ENCODE measurements at regions not wholly inside any gene's neighbourhood (a gene's known extent, or its start where the extent isn't known, plus 50 kb on each side); places are given as distances from the start of the nearest gene placed in this dataset.

- Histone ChIP-seq H3K4me3 (no peak overlapping the region), H2AFZ (ENCODE audit: low read depth, low read length) (no peak overlapping the region), H3K27me3 (ENCODE audit: control insufficient read depth in 2 of 2, insufficient read depth in 2 of 2, low read length in 2 of 2) (no peaks in the 10 kb centered on the region), H3K79me2 (ENCODE audit: control insufficient read depth, insufficient read depth, low read length) (no peaks in the 10 kb centered on the region), H3K27ac (ENCODE audit: extremely low read depth, low read depth, low read length) (no peak overlapping the region), H3K4me2 (ENCODE audit: insufficient read depth, low read length) (no peak overlapping the region), H3K36me3 (ENCODE audit: control insufficient read depth, insufficient read depth, low read length) (no peaks in the 10 kb centered on the region), H3K4me1 (replicated peaks in 1 of 2; ENCODE audit: control insufficient read depth in 2 of 2, insufficient read depth in 2 of 2, low read length in 2 of 2) (no peaks in the 10 kb centered on the region), H3K9me1 (ENCODE audit: control insufficient read depth, insufficient read depth, low read length) (no peaks in the 10 kb centered on the region), H3K9ac (ENCODE audit: insufficient read depth in 1 of 2, low read depth in 2 of 2, low read length in 2 of 2) (no peak overlapping the region), H4K20me1 (replicated peaks; ENCODE audit: control insufficient read depth, insufficient read depth, low read length) (no peaks in the 10 kb centered on the region), H3K9me3 (replicated peaks; ENCODE audit: control insufficient read depth, insufficient read depth, low read depth, low read length) (no peaks in the 10 kb centered on the region)
- in situ Hi-C loops (cut with MboI): no loop called here
- ATAC-seq (no peak), DNase-seq (ENCODE audit: extremely low read depth in 1 of 4, low spot score in 3 of 4) (no peak), FAIRE-seq (no peak)
- CTCF ChIA-PET (ENCODE audit: low intra/inter-chr PET ratio): no interaction called here
- no TSS peak for BruUV-seq (replicated peaks)
- WGBS (ENCODE audit: insufficient coverage, low coverage, missing lambda C conversion rate): 0% methylated on average over 2 of the region's 3 CpGs
- TF ChIP-seq SNIP1 (IDR thresholded peaks at IDR 0.05; ENCODE audit: low read depth): no peak
- TF ChIP-seq NFIX (CRISPR knock-in tag; IDR thresholded peaks at IDR 0.05; ENCODE audit: low read depth): no peak
- TF ChIP-seq POLR2AphosphoS2 (IDR thresholded peaks at IDR 0.05; ENCODE audit: low read length): no peak
- TF ChIP-seq MBD1 (CRISPR knock-in tag; IDR thresholded peaks at IDR 0.05): no peak
- TF ChIP-seq IRF9 (tag; IDR thresholded peaks at IDR 0.05): no peak
- no peak for TF ChIP-seq ZNF668 (CRISPR knock-in tag; IDR thresholded peaks at IDR 0.05)
- TF ChIP-seq, protein P1, sequence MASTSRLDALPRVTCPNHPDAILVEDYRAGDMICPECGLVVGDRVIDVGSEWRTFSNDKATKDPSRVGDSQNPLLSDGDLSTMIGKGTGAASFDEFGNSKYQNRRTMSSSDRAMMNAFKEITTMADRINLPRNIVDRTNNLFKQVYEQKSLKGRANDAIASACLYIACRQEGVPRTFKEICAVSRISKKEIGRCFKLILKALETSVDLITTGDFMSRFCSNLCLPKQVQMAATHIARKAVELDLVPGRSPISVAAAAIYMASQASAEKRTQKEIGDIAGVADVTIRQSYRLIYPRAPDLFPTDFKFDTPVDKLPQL (IDR thresholded peaks at IDR 0.05; ENCODE audit: extremely low read depth, insufficient read length): no peak
- TF ChIP-seq SAFB2 (IDR thresholded peaks at IDR 0.05; ENCODE audit: borderline replicate concordance, low read depth, low read length, severe bottlenecking): no peak
- TF ChIP-seq LARP7 (IDR thresholded peaks at IDR 0.05): no peak
- no peak for TF ChIP-seq MBD2 (IDR thresholded peaks at IDR 0.05; ENCODE audit: borderline replicate concordance, low read depth)
- TF ChIP-seq HDAC3 (IDR thresholded peaks at IDR 0.05; ENCODE audit: borderline replicate concordance, partially characterized antibody): no peak
- no peak for TF ChIP-seq TCF7L2 (IDR thresholded peaks at IDR 0.05; ENCODE audit: low read depth, low read length)
- TF ChIP-seq BACH1 (tag; IDR thresholded peaks at IDR 0.05): no peak
- POLR2A ChIA-PET: no interaction called here
- intact Hi-C loops (cut with micrococcal nuclease): no loop called here
Observed at GRCh38 chr10:123320091-123320490, 165.9 kb downstream of the BUB3 start.
